D721Med (cell line): ENCODE measurements at regions not wholly inside any gene's neighbourhood (a gene's known extent, or its start where the extent isn't known, plus 50 kb on each side); places are given as distances from the start of the nearest gene placed in this dataset.
"Not testable (repeated sequence)": the region's sequence is repeated elsewhere in the genome, so short reads cannot be mapped to it uniquely, and the experiment has no call there.

Experiments used
- DNase-seq: peaks from one replicate; pipeline ENCODE4 v3.0.0; 2011; ENCODE audit warnings: low spot score; ENCODE audit not compliant: insufficient read length
- FAIRE-seq: peaks from 2 replicates; lab custom pipeline; 2011; peaks lifted over from hg19 to GRCh38; lab: Jason Lieb, UNC
- CTCF ChIP-seq: IDR thresholded peaks from 2 replicates; pipeline ENCODE4 v1.5.1; 2012; ENCODE audit warnings: mild to moderate bottlenecking, control low read depth; ENCODE audit not compliant: insufficient read depth; ENCODE audit errors: missing control alignments

- DNase-seq: no peak
- FAIRE-seq: no peak
- no peak for TF ChIP-seq CTCF
These were observed 147.3 kb downstream of the DUSP10 start for GRCh38 chr1:221594576-221594975.

GRCh38 chr1:221598122-221598521, 143.8 kb downstream of the DUSP10 start:
- DNase-seq: no peak
- TF ChIP-seq CTCF: no peak
- no peak for FAIRE-seq

- FAIRE-seq: no peak
- no peak for TF ChIP-seq CTCF
- no peak for DNase-seq
These were observed 140.7 kb downstream of the DUSP10 start for GRCh38 chr1:221601166-221601565.

GRCh38 chr1:221602830-221603229, 139.1 kb downstream of the DUSP10 start:
- DNase-seq (no peak), FAIRE-seq (no peak)
- TF ChIP-seq CTCF: no peak

GRCh38 chr1:221604390-221604789, 137.5 kb downstream of the DUSP10 start:
- FAIRE-seq, DNase-seq: not testable (repeated sequence)

- no peak for TF ChIP-seq CTCF
- FAIRE-seq: no peak
- DNase-seq: no peak
These were observed 136.9 kb downstream of the DUSP10 start for GRCh38 chr1:221604948-221605347.

- DNase-seq (no peak), FAIRE-seq (no peak)
- no peak for TF ChIP-seq CTCF
These were observed 136.3 kb downstream of the DUSP10 start for GRCh38 chr1:221605569-221605968.

GRCh38 chr1:221606256-221606655, 135.6 kb downstream of the DUSP10 start:
- DNase-seq (no peak), FAIRE-seq (no peak)
- TF ChIP-seq CTCF: no peak
